Activated CD8-positive, alpha-beta T cell treated with anti-CD3 and anti-CD28 coated beads for 36 hours (primary cell): ENCODE measurements at regions not wholly inside any gene's neighbourhood (a gene's known extent, or its start where the extent isn't known, plus 50 kb on each side); places are given as distances from the start of the nearest gene placed in this dataset.

ENCODE experiments used
- ATAC-seq: fragments of 200-7000 bp; cut with Tn5 transposase; one replicate; pipeline ENCODE4 v1.10.0; 2021; ENCODE audit warnings: mild to moderate bottlenecking, moderate library complexity
- CTCF ChIA-PET: fragments of 350-600 bp; sonication (Branson Sonifier 250); formaldehyde crosslinking; loops from one replicate; lab custom pipeline; 2021; ENCODE audit warnings: antibody characterized with exemption; lab: Charles Lee
- POLR2A ChIA-PET: fragments of 350-600 bp; sonication (Branson Sonifier 250); formaldehyde crosslinking; loops from one replicate; lab custom pipeline; 2021; ENCODE audit warnings: antibody characterized with exemption; lab: Charles Lee
- DNase-seq: peaks from one replicate; pipeline ENCODE4 v3.0.0-alpha.2; 2020
- H3K27ac Mint-ChIP-seq: one replicate; pipeline ENCODE4 v1.8.0; 2021; ENCODE audit warnings: mild to moderate bottlenecking, mixed read lengths
- H3K27me3 Mint-ChIP-seq: one replicate; pipeline ENCODE4 v1.8.0; 2021; ENCODE audit warnings: mixed read lengths
- H3K36me3 Mint-ChIP-seq: one replicate; pipeline ENCODE4 v1.8.0; 2021; ENCODE audit warnings: low read depth, mixed read lengths
- H3K4me1 Mint-ChIP-seq: one replicate; pipeline ENCODE4 v1.8.0; 2021; ENCODE audit warnings: low read depth, mixed read lengths
- H3K4me3 Mint-ChIP-seq: one replicate; pipeline ENCODE4 v1.8.0; 2021; ENCODE audit warnings: mild to moderate bottlenecking, moderate library complexity, mixed read lengths
- H3K9me3 Mint-ChIP-seq: one replicate; pipeline ENCODE4 v1.8.0; 2021; ENCODE audit warnings: mixed read lengths
- intact Hi-C: fragments of 100-400 bp; cut with micrococcal nuclease; formaldehyde crosslinking; loops from one replicate; pipeline ENCODE4 v1.10.0; 2022
- TF ChIP-seq, protein P1 (sequence below): fragments of 200-600 bp; IDR thresholded peaks from one replicate; pipeline ENCODE4 v1.8.0; 2022; ENCODE audit warnings: antibody characterized with exemption, mild to moderate bottlenecking

DNA sequence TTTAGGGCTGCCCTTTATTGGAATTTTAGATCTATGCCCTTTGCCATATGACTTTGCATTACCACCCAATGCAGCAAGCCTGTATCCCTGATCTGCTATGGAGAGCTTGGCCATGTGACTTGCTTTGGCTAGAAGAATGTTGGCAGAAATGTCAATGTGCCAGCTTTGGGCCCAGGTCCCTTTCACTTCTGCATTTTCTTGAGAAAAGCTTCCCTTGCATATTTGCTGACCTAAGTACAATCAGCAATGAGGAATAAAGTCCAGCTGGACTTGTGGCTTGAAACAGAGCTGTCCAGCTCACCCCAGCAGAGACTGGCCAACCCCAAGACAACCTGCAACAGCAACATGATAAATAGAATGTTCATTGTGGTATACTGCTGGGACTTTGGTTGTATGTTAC lies 135.9 kb downstream of the PAH start:
- H3K4me3 Mint-ChIP-seq, result no peak overlapping the region
- H3K27ac Mint-ChIP-seq, result no peak overlapping the region
- TF ChIP-seq, protein P1, sequence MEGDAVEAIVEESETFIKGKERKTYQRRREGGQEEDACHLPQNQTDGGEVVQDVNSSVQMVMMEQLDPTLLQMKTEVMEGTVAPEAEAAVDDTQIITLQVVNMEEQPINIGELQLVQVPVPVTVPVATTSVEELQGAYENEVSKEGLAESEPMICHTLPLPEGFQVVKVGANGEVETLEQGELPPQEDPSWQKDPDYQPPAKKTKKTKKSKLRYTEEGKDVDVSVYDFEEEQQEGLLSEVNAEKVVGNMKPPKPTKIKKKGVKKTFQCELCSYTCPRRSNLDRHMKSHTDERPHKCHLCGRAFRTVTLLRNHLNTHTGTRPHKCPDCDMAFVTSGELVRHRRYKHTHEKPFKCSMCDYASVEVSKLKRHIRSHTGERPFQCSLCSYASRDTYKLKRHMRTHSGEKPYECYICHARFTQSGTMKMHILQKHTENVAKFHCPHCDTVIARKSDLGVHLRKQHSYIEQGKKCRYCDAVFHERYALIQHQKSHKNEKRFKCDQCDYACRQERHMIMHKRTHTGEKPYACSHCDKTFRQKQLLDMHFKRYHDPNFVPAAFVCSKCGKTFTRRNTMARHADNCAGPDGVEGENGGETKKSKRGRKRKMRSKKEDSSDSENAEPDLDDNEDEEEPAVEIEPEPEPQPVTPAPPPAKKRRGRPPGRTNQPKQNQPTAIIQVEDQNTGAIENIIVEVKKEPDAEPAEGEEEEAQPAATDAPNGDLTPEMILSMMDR, result no peak
- no peaks in the 10 kb centered on the region for H3K4me1 Mint-ChIP-seq
- intact Hi-C loops, result no loop called here
- no peaks in the 10 kb centered on the region for H3K9me3 Mint-ChIP-seq
- DNase-seq, result no peak
- H3K36me3 Mint-ChIP-seq, result no peaks in the 10 kb centered on the region
- H3K27me3 Mint-ChIP-seq, result peaks cover under 1% of the 10 kb centered on the region
- CTCF ChIA-PET, result no interaction called here
- POLR2A ChIA-PET, result interaction anchor here (0.6 kb wide), 1 partner anchor 88 kb away, joined by 4 read pairs; no protein-coding TSS in a partner anchor
- ATAC-seq, result no peak

DNA sequence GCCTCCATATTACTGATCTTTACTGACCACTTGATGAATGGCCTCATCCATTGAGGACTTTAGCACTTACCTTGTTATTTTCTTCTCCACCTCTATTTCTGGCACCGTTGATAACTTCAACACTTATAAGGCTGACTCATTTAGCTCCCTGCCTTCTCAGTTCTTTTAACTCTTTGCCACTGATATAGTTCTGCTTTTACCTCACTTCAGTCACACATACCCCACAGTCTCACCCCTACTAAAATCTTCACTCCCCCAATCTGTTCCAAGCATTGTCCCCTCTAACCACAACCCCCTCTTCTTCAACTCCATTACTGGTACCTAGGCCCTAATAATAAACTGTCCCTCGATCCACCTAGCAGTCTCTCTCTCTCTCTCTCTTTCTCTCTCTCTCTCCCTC lies 141.0 kb downstream of the PAH start:
- intact Hi-C loops, result no loop called here
- H3K27ac Mint-ChIP-seq, result no peak overlapping the region

DNA sequence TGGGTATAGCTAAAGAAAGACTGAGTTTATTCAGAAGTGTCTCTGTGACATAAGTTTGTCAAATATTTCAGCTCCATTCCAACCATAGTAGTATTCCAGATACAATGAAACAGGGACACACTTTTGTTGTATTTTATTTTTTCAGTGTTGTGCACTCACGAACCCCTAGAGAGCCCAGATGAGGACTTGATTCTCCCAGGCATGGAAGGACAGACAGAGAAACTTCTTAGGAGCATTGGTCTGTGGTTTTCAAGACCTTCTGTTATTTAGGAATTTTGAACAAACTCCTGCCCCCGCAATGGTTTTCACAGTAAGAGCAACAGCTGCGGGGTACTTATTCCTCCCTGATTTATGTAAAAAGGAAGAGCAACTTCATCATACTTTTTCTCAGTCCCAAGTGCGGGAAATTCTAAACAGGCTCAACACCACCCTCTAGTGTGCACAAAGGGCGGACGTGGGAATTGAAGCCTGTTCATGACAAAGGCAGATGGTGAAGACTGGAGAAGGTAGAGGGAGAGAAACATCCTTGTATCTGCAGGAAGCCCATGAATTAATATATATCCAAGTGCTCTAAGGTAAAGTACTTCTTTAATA lies 147.6 kb downstream of the PAH start:
- H3K36me3 Mint-ChIP-seq, result no peaks in the 10 kb centered on the region
- H3K27ac Mint-ChIP-seq, result no peak overlapping the region
- intact Hi-C loops, result no loop called here
- no peaks in the 10 kb centered on the region for H3K4me1 Mint-ChIP-seq
- peak; percentile 54 for DNase-seq
- ChIA-PET CTCF (interaction anchor here (0.7 to 1.3 kb wide), 6 partner anchors 9 to 830 kb away, joined by 3 read pairs; no protein-coding TSS in a partner anchor), POLR2A (no interaction called here)
- TF ChIP-seq, protein P1, result no peak
- H3K4me3 Mint-ChIP-seq, result no peak overlapping the region
- ATAC-seq, result peak; percentile 47
- H3K9me3 Mint-ChIP-seq, result no peaks in the 10 kb centered on the region
- peaks cover 8% of the 10 kb centered on the region for H3K27me3 Mint-ChIP-seq

More for the DNA sequence above, 141.0 kb downstream of the PAH start:
- peaks cover 5% of the 10 kb centered on the region for H3K27me3 Mint-ChIP-seq
- no peaks in the 10 kb centered on the region for H3K9me3 Mint-ChIP-seq
- TF ChIP-seq, protein P1, result no peak
- H3K36me3 Mint-ChIP-seq, result no peaks in the 10 kb centered on the region
- H3K4me1 Mint-ChIP-seq, result no peaks in the 10 kb centered on the region
- H3K4me3 Mint-ChIP-seq, result no peak overlapping the region
- DNase-seq, result no peak
- POLR2A ChIA-PET, result no interaction called here
- no peak for ATAC-seq
- CTCF ChIA-PET, result no interaction called here

DNA sequence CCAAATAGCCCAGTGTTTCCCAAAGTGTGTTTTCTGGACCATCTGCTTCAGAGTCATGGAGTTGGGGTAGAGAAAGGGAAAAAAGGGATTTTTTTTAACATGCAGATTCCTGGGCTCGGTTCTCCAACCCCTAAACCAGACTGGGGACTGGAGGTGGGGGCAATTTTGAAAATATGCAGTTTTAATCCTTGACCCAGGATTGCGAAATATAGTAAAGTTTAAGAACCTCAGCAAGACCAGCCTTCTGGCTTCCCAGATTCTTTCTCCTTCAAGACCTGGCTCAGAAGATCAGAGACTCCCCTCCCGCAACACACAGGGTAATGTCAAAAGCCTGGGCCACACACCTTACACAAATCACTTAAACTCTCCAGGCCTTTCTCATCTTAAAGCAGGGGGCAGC lies 150.1 kb downstream of the PAH start:
- ChIA-PET POLR2A (no interaction called here), CTCF (no interaction called here)
- no peak overlapping the region for H3K27ac Mint-ChIP-seq
- DNase-seq (no peak), ATAC-seq (no peak)
- no peaks in the 10 kb centered on the region for H3K9me3 Mint-ChIP-seq
- no peak overlapping the region for H3K4me3 Mint-ChIP-seq
- intact Hi-C loops, result no loop called here
- no peaks in the 10 kb centered on the region for H3K36me3 Mint-ChIP-seq
- H3K27me3 Mint-ChIP-seq, result peaks cover 10% of the 10 kb centered on the region
- H3K4me1 Mint-ChIP-seq, result no peaks in the 10 kb centered on the region
- TF ChIP-seq, protein P1, result no peak

DNA sequence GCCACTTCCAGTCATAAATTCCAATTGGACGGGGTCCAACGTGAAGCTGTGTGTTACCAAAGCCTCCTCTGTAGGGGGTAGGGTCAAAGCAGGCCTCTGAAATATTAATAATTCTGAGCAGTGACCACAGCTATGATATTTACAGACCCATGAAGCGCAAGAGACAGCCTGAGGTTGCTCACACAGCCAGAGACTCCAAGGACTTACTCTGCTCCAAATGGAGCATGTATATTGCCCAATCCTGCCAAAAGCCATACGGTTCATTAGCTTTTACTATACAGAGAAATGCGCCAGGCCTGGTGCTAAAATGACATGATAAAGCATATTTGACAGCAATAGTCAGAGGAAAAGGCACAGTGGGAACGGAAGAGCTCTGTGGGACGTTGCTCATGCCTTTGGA lies 151.3 kb downstream of the PAH start:
- no peaks in the 10 kb centered on the region for H3K36me3 Mint-ChIP-seq

More for the DNA sequence above, 151.3 kb downstream of the PAH start:
- Mint-ChIP-seq H3K4me1 (no peaks in the 10 kb centered on the region), H3K4me3 (no peak overlapping the region), H3K9me3 (no peaks in the 10 kb centered on the region), H3K27ac (no peak overlapping the region), H3K27me3 (peaks cover 9% of the 10 kb centered on the region)
- TF ChIP-seq, protein P1, result no peak
- ATAC-seq, result no peak
- ChIA-PET CTCF (no interaction called here), POLR2A (no interaction called here)
- intact Hi-C loops, result no loop called here
- DNase-seq, result no peak
